Cerebellar nuclear complex (tissue), 1 donor: ENCODE measurements at regions not wholly inside any gene's neighbourhood (a gene's known extent, or its start where the extent isn't known, plus 50 kb on each side); places are given as distances from the start of the nearest gene placed in this dataset.
A peak's percentile ranks its signal among the peaks of the same experiment; 100 is the strongest.

ENCODE experiments used
- DNase-seq, 2 experiments: peaks; one replicate each; lab custom pipeline; 2025; lab: John Stamatoyannopoulos, UW

DNA sequence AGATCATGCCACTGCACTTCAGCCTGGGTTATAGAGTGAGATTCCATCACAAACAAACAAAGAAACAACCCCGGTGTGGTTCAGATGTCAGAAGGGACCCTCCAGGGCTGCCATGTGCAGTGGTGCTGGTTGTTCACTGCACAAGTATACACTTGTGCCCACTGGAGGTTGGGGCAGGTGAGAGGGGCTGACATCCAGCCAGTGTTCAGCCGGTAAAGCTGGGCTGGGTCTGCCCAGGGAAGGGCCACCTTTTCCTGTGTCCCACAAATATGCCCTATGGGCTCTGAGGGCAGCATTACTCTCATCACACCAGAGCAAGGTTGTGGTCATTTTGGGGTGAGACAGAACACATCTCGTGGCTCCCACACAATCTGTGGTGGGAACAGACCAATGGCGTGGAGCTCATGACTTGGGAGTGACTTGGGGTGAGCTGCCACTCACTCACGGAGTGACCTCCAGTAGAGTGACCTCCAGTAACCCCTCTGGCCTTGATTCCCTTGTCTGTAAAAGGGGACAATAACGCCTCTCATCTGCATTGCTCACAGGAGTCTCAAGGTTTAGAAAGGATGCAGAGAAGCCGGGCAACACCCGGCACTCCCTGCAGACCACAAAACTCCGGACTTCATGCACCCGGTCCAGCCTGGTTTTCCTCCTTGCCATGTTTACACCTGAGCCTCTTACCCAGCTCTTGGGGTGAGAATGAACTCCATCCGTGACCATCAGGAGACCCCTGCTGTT is 69.0 kb upstream of the VRK1 start:
- DNase-seq, result no peak

DNA sequence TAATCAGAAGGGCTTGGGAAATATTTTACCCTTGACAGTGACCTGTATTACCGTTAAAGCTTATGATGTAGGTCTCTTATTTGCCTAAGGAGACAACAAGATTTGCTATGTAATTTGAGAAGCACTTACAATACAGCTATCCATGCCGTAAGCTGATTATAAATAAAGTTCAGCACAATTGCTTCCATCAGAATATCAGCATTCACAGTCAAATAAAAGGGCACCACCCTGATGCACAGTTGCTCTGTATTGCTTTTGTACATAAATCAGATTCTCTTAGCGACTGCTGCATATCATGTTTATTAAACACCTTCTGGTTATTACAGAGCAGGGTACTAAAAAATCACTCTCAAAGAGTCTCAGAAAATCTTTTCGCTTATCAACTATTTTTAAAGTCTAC is 67.3 kb upstream of the VRK1 start:
- no peak for DNase-seq

- DNase-seq, result no peak
Measured at GRCh38 chr14:96730386-96730785, 66.8 kb upstream of the VRK1 start.

DNA sequence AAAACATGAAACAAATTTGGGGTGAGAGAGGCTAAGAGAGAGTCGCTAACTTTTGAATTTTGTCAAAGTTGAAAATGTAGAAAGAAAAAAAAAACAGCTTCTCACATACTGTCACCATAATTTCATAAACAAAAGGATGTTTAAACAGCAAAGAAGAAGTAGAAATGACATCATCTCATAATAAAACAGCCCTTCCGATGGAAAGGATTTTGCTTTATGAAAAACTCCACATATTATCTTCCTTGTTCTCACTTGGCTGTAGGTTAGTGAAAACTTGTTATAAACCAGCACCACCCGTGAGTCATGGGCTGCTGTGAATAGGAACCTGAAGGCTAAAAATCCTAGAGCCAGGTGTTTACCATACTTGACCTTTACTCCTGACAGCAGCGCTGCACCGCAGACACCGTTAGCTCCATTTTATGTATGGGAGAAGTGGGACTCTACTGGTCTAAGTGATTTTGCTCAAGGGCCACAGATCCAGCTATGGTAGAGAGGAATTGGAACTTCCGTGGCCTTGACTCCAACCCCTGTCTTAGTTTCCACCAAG is 63.0 kb upstream of the VRK1 start:
- DNase-seq, result no peak

DNA sequence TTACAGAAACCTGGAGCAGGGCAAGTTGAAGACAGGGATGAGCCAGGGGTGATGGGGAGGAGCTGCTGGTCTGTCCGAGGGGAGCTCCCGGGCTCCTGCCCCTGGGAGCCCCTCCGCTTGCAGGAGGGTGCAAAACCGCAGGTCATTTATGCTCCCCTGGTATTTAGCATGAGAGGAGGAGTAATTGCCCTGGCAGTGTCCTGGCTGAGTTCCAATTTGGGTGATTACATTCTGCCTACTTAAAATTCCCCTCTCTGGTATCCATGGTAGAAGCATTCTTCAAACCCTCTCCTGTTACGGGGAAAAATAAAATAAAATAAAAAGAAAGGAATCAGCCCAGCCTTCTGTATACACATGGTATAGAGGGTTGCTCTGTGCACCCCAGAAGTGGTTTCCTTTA is 61.7 kb upstream of the VRK1 start:
- DNase-seq, result no peak

GRCh38 chr14:96736439-96736838 is 60.7 kb upstream of the VRK1 start:
- no peak for DNase-seq

DNA sequence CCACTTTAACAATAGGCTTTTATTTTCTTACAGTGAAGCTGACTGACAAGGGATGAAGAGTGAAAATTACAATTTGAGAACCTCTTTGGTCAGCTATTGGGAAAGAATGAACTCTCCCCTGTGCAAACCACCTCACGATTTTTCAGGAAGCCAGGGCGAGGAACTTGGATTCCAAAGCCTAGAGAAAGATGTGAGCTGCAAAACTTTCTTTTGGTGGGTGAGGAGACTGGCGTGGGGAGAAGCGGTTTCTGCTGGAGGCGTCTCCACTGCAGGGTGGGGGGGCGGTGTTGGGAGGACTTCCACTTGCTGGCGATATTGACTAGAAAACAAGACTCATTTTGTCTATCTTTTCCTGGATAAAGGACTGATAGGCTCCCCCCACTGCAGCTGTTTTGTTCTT is 59.3 kb upstream of the VRK1 start:
- DNase-seq, result no peak

DNA sequence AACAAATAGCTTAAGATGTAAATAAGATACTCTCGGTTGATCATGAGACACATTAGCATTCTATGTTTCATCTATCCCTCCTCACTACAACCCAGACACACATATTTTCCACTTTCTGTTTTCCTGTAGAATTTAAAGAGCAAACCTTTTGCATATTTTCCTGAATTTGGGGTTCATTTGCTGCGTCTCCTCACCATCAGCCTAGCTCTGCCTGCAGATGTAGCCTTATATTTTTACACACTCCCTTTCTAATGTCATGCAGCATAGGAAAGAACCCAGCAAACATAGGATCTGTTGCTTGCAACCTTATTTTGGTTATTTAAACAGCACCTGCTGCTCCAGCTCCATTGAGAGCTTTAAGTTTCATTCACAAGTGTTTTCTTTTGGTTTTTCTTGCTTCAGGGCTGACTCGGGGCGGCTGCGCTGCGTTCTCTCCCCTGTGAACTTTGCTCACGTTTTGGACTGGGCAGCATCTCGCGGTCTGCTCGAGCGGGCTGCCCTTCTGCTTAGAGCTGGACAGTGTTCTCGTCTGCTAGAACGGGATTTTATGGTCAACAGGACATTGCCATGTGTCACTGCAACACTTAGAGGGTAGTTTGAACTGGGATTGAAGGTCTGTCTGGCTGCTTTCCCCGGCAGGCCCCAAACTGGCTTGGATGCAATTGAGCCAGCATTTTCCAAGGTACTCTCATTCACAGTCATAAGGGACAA is 57.8 kb upstream of the VRK1 start:
- no peak for DNase-seq

- peak in 1 of 2 experiments; percentile 2 for DNase-seq
Measured at GRCh38 chr14:96741151-96741977, 55.8 kb upstream of the VRK1 start.

- no peak for DNase-seq
Measured at GRCh38 chr14:96744262-96744661, 52.9 kb upstream of the VRK1 start.

DNA sequence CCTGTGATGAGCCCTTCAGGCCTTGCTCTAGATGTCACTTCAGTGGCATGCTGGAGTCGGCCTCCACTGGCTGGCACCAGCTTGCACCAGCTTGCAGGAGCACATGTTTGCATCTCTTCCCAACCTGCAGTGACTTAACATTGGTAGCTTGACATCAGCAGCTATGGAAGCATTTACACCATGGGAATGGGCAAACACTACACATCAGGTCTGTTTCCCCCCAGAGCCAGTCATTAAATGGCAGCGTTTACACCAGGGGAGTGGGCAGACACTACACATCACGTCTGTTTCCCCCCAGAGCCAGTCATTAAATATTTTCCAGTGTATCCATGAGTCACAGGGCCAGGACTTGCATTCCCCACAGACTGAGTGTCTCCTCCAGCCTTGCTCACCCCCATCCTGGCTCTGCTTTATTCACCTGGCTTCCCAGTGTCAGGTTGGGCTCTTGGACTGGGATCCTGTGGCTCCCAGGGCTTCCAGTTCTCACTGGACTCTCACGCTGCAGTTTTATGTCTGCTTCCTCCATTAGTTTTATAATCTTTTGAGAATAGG is 51.6 kb upstream of the VRK1 start:
- no peak for DNase-seq

DNA sequence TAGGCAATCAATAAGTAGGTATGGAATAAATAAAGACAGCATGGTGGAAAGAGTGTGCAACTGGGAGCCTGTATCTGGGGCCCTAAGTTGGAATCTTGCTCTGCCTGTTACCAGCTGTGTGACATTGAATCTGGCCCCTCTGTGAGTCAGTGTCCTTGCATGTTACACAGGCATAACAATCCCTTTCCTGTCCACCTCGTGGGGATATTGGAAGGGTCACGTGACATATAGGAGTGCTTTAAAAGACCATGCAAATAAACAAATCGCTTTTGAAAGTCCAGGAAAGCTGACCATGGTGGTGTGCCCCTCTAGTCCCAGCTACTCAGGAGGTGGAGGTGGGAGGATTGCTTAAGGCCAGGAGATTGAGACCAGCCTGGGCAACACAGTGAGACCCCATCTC is 51.1 kb upstream of the VRK1 start:
- DNase-seq, result no peak

- DNase-seq, result no peak
Measured at GRCh38 chr14:96747006-96747405, 50.2 kb upstream of the VRK1 start.
